WERI-Rb-1 (cell line): ENCODE measurements at regions not wholly inside any gene's neighbourhood (a gene's known extent, or its start where the extent isn't known, plus 50 kb on each side); places are given as distances from the start of the nearest gene placed in this dataset.

Source experiments
- DNase-seq: peaks from one replicate; pipeline ENCODE4 v3.0.0-alpha.2; 2020
- H3K27ac ChIP-seq: fragments of 250-450 bp; sonication (Bioruptor Pico); 2 replicates; pipeline ENCODE4 v1.5.1; 2020; ENCODE audit warnings: mild to moderate bottlenecking, moderate library complexity
- H3K27me3 ChIP-seq: fragments of 250-450 bp; sonication (Bioruptor Pico); 2 replicates; pipeline ENCODE4 v1.5.1; 2021; ENCODE audit warnings: mild to moderate bottlenecking, low read depth, moderate library complexity; ENCODE audit not compliant: insufficient read depth, severe bottlenecking
- H3K36me3 ChIP-seq: fragments of 250-450 bp; sonication (Bioruptor Pico); 2 replicates; pipeline ENCODE4 v1.5.1; 2020; ENCODE audit warnings: mild to moderate bottlenecking, moderate library complexity
- H3K4me3 ChIP-seq: 2 replicates; pipeline ENCODE4 v1.5.1; 2011; ENCODE audit warnings: low read depth, mild to moderate bottlenecking, control low read depth, low read length
- H3K9me3 ChIP-seq: fragments of 250-450 bp; sonication (Bioruptor Pico); 2 replicates; pipeline ENCODE4 v1.5.1; 2021; ENCODE audit warnings: mild to moderate bottlenecking, moderate library complexity; ENCODE audit not compliant: severe bottlenecking
- TF ChIP-seq, protein P1 (sequence below): IDR thresholded peaks from 2 replicates; pipeline ENCODE4 v1.5.1; 2011; ENCODE audit warnings: low read depth, mild to moderate bottlenecking, control low read depth, inconsistent platforms, low read length

DNA sequence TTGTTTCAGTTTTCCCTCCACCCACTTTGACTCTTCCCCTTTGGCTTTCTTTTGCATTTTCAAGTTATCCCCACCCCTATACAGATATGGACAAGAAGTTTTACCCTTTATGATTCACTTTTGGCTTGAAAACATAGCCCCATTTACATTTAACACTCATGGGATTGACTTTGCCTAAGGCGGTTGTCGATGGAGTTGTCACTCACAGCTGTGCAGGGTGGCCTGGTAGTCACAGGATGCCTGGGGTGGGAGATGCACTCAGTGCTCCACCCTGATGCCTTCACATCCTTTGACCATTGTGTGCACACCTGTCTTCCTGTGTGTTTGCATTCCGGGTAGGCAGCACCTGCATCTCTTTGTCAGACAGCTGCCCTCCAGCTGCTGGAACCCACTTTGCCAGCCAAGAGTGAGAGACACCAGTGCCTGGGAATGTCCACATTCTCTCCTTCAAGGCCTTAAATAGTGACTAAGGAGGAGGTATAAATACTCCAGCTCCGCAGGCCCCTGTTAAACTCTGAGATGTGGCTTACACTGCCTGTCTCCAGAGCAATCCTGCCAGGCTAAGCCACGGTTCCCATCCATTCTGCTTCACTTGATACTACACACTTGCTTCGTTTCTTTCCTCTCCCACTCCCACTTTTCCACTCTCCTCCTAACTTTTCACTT is 191.5 kb upstream of the SLC24A5 start:
- Histone ChIP-seq H3K4me3 (no peak overlapping the region), H3K27ac (no peak overlapping the region), H3K27me3 (no peaks in the 10 kb centered on the region), H3K36me3 (no peaks in the 10 kb centered on the region), H3K9me3 (no peaks in the 10 kb centered on the region)
- TF ChIP-seq, protein P1, sequence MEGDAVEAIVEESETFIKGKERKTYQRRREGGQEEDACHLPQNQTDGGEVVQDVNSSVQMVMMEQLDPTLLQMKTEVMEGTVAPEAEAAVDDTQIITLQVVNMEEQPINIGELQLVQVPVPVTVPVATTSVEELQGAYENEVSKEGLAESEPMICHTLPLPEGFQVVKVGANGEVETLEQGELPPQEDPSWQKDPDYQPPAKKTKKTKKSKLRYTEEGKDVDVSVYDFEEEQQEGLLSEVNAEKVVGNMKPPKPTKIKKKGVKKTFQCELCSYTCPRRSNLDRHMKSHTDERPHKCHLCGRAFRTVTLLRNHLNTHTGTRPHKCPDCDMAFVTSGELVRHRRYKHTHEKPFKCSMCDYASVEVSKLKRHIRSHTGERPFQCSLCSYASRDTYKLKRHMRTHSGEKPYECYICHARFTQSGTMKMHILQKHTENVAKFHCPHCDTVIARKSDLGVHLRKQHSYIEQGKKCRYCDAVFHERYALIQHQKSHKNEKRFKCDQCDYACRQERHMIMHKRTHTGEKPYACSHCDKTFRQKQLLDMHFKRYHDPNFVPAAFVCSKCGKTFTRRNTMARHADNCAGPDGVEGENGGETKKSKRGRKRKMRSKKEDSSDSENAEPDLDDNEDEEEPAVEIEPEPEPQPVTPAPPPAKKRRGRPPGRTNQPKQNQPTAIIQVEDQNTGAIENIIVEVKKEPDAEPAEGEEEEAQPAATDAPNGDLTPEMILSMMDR, result no peak
- no peak for DNase-seq

DNA sequence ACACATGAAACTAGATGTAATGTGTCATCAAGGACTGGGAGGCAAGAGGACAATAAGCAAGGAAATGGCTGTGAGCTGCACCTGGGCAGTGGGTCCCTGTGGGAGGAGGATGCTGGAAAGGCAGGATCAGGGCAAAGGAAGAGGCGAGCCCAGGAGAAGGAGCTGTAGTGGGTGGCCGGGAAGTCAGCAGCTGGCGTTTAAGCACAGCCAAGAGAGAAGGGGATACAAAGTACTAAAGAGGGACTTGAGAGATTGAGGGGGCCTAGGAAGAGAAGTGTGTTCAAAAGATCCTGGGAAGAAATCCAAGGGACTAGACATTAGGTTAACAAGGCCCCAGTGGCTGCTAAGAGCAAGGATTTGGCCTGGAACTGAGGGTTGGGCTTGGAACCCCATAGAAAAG is 188.5 kb upstream of the SLC24A5 start:
- Histone ChIP-seq H3K4me3 (no peak overlapping the region), H3K36me3 (no peaks in the 10 kb centered on the region), H3K27me3 (no peaks in the 10 kb centered on the region), H3K27ac (no peak overlapping the region), H3K9me3 (no peaks in the 10 kb centered on the region)
- TF ChIP-seq, protein P1, result no peak
- no peak for DNase-seq

DNA sequence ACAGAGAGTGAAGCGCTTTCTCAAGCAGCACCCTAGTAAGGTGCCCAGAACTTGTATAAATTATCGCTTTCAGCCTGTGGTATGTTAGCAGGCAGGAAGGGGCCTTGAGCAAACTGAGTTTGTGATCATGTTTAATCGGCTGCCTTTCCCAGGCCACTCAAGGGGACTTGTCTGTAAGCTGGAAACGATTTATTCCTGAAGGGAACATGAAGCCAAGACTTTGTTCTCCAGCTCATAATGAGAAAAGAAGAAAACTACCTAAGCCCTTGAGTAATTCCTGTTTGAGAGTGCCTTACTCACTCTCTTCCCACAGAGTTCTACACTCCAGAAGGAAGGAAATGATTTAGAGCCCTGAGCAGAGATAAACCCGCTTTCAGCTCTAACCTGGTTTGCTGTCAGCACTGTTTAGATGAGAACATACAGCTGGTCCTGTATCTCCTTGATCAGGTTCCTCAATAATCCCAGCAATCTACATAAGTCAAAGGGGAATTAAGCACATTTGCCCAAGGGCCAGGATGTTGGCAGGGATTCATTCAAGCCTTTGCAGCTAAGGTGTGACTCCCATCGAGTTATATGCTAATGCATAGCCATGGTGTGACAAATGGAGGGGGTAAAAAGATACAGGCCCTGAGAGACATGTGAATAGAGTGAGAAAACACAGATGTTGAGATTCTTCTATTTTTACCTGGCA is 187.7 kb upstream of the SLC24A5 start:
- DNase-seq, result no peak
- TF ChIP-seq, protein P1, result no peak

DNA sequence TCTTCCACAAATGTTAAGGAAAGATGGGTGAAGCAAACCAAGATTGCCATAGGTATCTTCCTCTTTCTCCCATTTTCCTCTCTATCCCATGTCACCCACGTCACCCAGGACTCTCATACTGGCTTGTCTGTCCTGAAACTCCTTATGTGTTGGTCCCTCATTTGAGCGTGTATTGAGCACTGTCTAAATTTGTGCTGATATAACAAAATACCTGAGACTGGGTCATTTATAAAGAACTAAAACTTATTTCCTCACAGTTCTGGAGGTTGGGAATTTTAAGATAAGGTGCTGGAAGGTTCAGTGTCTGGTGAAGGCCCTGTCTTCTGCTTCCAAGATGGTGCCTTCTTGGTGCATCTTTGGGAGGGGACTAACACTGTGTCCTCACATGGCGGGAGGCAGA is 186.9 kb upstream of the SLC24A5 start:
- H3K27me3 ChIP-seq, result no peaks in the 10 kb centered on the region
- no peak for DNase-seq
- TF ChIP-seq, protein P1, result no peak
- H3K9me3 ChIP-seq, result no peaks in the 10 kb centered on the region
- no peaks in the 10 kb centered on the region for H3K36me3 ChIP-seq
- H3K27ac ChIP-seq, result no peak overlapping the region
- H3K4me3 ChIP-seq, result no peak overlapping the region

More for the DNA sequence above, 187.7 kb upstream of the SLC24A5 start:
- Histone ChIP-seq H3K36me3 (no peaks in the 10 kb centered on the region), H3K9me3 (no peaks in the 10 kb centered on the region), H3K27ac (no peak overlapping the region), H3K27me3 (no peaks in the 10 kb centered on the region), H3K4me3 (no peak overlapping the region)

DNA sequence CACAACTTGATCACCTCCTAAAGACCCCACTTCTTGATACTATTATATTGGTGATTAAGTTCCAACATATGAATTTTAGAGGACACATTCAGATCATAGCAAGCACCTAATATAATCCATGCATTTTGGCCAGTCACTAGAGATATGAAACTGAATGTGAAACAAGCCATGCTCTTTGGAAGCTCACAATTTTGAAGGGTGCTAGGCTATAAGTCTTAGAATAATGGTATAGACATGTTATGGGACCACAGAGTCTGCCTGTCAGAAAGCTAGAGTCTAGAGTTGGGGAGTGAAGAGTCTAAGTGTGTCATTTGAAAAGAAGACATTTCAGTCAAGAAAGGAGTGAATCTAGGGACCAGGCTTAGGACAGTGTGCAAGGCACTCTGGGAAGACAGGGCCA is 186.4 kb upstream of the SLC24A5 start:
- no peak overlapping the region for H3K4me3 ChIP-seq
- no peaks in the 10 kb centered on the region for H3K36me3 ChIP-seq
- DNase-seq, result no peak
- no peak overlapping the region for H3K27ac ChIP-seq
- TF ChIP-seq, protein P1, result no peak
- no peaks in the 10 kb centered on the region for H3K27me3 ChIP-seq
- no peaks in the 10 kb centered on the region for H3K9me3 ChIP-seq
